DND-41 (cell line): ENCODE measurements at regions not wholly inside any gene's neighbourhood (a gene's known extent, or its start where the extent isn't known, plus 50 kb on each side); places are given as distances from the start of the nearest gene placed in this dataset.

Experiments
- EZH2 ChIP-seq: IDR thresholded peaks from 3 replicates; pipeline ENCODE4 v1.6.1; 2012; ENCODE audit warnings: borderline replicate concordance, low read depth, mild to moderate bottlenecking, moderate library complexity, low read length, inconsistent platforms; ENCODE audit not compliant: severe bottlenecking
- TF ChIP-seq, protein P1 (sequence below): IDR thresholded peaks from 2 replicates; pipeline ENCODE4 v1.5.1; 2012; ENCODE audit warnings: borderline replicate concordance, low read length, moderate library complexity, mild to moderate bottlenecking; ENCODE audit not compliant: poor library complexity, severe bottlenecking; ENCODE audit errors: extremely low read depth

DNA sequence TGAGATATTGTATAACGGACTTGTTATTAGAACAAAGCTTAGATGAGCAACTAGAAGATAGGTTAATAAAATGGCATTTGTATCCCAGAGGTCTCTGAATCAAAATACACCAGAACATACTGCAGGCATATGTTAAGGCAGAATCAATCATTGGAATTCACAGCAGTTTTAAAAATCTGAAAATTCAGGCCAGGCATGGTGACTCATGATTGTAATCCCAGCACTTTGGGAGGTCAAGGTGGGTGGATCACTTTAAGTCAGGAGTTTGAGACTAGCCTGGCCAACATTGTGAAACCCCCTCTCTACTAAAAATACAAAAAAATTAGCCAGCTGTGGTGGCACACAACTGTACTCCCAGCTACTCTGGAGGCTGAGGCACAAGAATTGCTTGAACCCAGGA lies 405.2 kb downstream of the ZEB2 start:
- TF ChIP-seq, protein P1, sequence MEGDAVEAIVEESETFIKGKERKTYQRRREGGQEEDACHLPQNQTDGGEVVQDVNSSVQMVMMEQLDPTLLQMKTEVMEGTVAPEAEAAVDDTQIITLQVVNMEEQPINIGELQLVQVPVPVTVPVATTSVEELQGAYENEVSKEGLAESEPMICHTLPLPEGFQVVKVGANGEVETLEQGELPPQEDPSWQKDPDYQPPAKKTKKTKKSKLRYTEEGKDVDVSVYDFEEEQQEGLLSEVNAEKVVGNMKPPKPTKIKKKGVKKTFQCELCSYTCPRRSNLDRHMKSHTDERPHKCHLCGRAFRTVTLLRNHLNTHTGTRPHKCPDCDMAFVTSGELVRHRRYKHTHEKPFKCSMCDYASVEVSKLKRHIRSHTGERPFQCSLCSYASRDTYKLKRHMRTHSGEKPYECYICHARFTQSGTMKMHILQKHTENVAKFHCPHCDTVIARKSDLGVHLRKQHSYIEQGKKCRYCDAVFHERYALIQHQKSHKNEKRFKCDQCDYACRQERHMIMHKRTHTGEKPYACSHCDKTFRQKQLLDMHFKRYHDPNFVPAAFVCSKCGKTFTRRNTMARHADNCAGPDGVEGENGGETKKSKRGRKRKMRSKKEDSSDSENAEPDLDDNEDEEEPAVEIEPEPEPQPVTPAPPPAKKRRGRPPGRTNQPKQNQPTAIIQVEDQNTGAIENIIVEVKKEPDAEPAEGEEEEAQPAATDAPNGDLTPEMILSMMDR = no peak
- no peak for TF ChIP-seq EZH2
